OCI-LY1 (cell line): ENCODE measurements at regions not wholly inside any gene's neighbourhood (a gene's known extent, or its start where the extent isn't known, plus 50 kb on each side); places are given as distances from the start of the nearest gene placed in this dataset.

Experiments used
- H2AFZ ChIP-seq: fragments of 200-600 bp; sonication (generic), shearing (Covaris generic); 2 replicates; pipeline ENCODE4 v1.6.0; 2014; ENCODE audit warnings: antibody characterized with exemption, mild to moderate bottlenecking, low read length
- H3F3A ChIP-seq: fragments of 200-600 bp; sonication (generic), shearing (Covaris generic); 2 replicates; pipeline ENCODE4 v1.6.0; 2014; ENCODE audit warnings: mild to moderate bottlenecking, antibody characterized with exemption, low read length, moderate library complexity; ENCODE audit not compliant: insufficient read depth
- H3K27ac ChIP-seq: fragments of 200-600 bp; sonication (generic); 2 replicates; pipeline ENCODE4 v1.5.1; 2014; ENCODE audit warnings: low read length, mixed run types, mild to moderate bottlenecking, low read depth; ENCODE audit not compliant: poor library complexity, severe bottlenecking
- H3K27me3 ChIP-seq: fragments of 200-600 bp; sonication (generic); 2 replicates; pipeline ENCODE4 v1.6.0; 2014; ENCODE audit warnings: antibody characterized with exemption, mild to moderate bottlenecking, low read length, moderate library complexity; ENCODE audit not compliant: insufficient read depth
- H3K36me3 ChIP-seq: fragments of 200-600 bp; sonication (generic); 2 replicates; pipeline ENCODE4 v1.6.1; 2014; ENCODE audit warnings: mild to moderate bottlenecking, antibody characterized with exemption, low read length, moderate library complexity, mixed read lengths; ENCODE audit not compliant: insufficient read depth
- H3K4me1 ChIP-seq: fragments of 200-600 bp; sonication (generic); 2 replicates; pipeline ENCODE4 v1.5.1; 2014; ENCODE audit warnings: mild to moderate bottlenecking, low read length, moderate library complexity; ENCODE audit not compliant: insufficient read depth, severe bottlenecking
- H3K4me2 ChIP-seq: fragments of 200-600 bp; sonication (generic), shearing (Covaris generic); 2 replicates; pipeline ENCODE4 v1.6.1; 2014; ENCODE audit warnings: low read length
- H3K4me3 ChIP-seq: fragments of 200-600 bp; sonication (generic); 2 replicates; pipeline ENCODE4 v1.5.1; 2014; ENCODE audit warnings: low read length, low read depth, mild to moderate bottlenecking, mixed read lengths; ENCODE audit not compliant: poor library complexity, severe bottlenecking
- H3K79me2 ChIP-seq: fragments of 200-600 bp; shearing (Covaris generic); 2 replicates; pipeline ENCODE4 v1.6.1; 2016; ENCODE audit warnings: mixed run types, low read length, mixed read lengths; ENCODE audit not compliant: insufficient read depth
- H3K9ac ChIP-seq: fragments of 200-600 bp; sonication (generic), shearing (Covaris generic); 2 replicates; pipeline ENCODE4 v1.6.1; 2014; ENCODE audit warnings: mild to moderate bottlenecking, low read length, mixed read lengths
- H3K9me2 ChIP-seq: fragments of 200-600 bp; sonication (generic), shearing (Covaris generic); 2 replicates; pipeline ENCODE4 v1.6.1; 2014; ENCODE audit warnings: low read depth, mild to moderate bottlenecking, low read length, mixed read lengths
- H3K9me3 ChIP-seq: fragments of 200-600 bp; shearing (Covaris generic); 2 replicates; pipeline ENCODE4 v1.6.1; 2014; ENCODE audit warnings: low read length, mixed read lengths
- H4K20me1 ChIP-seq: fragments of 200-600 bp; sonication (generic), shearing (Covaris generic); 2 replicates; pipeline ENCODE4 v1.6.0; 2016; ENCODE audit warnings: mild to moderate bottlenecking, low read length; ENCODE audit not compliant: insufficient read depth
- CTCF ChIP-seq: fragments of 200-600 bp; sonication (generic), shearing (Covaris generic); IDR thresholded peaks from 2 replicates; pipeline ENCODE4 v1.5.1; 2017; ENCODE audit warnings: mild to moderate bottlenecking, antibody characterized with exemption, low read length, moderate library complexity, mixed read lengths
- EZH2 ChIP-seq: fragments of 200-600 bp; sonication (generic), shearing (Covaris generic); IDR thresholded peaks from 2 replicates; pipeline ENCODE4 v1.8.0; 2017; ENCODE audit warnings: borderline replicate concordance, mixed run types, mild to moderate bottlenecking, antibody characterized with exemption, low read length, moderate library complexity, mixed read lengths

- Histone ChIP-seq H3K9ac (no peak overlapping the region), H3K9me2 (no peaks in the 10 kb centered on the region), H3K79me2 (no peaks in the 10 kb centered on the region), H3K36me3 (no peaks in the 10 kb centered on the region), H3K4me2 (no peak overlapping the region), H3K4me1 (peaks cover 4% of the 10 kb centered on the region), H3K27me3 (no peaks in the 10 kb centered on the region), H3F3A (no peaks in the 10 kb centered on the region), H3K27ac (no peak overlapping the region), H2AFZ (peak overlapping the region; percentile 18; the same call in 1 of the 2 replicates), H4K20me1 (no peaks in the 10 kb centered on the region), H3K4me3 (no peak overlapping the region), H3K9me3 (no peaks in the 10 kb centered on the region)
- TF ChIP-seq EZH2 (no peak), CTCF (no peak)
These were observed 1607.4 kb downstream of the C4orf33 start for GRCh38 chr4:130703211-130703935.

GRCh38 chr4:130705023-130705422 lies 1609.1 kb downstream of the C4orf33 start:
- Histone ChIP-seq H3F3A (no peaks in the 10 kb centered on the region), H3K27me3 (no peaks in the 10 kb centered on the region), H2AFZ (peak overlapping the region; percentile 24; the same call in 1 of the 2 replicates)

GRCh38 chr4:130712038-130712437 lies 1616.1 kb downstream of the C4orf33 start:
- TF ChIP-seq CTCF = no peak
- TF ChIP-seq EZH2 = no peak
- Histone ChIP-seq H3K79me2 (no peaks in the 10 kb centered on the region), H3F3A (no peaks in the 10 kb centered on the region)

More at GRCh38 chr4:130705023-130705422, 1609.1 kb downstream of the C4orf33 start:
- Histone ChIP-seq H3K79me2 (no peaks in the 10 kb centered on the region), H3K4me1 (peaks cover 4% of the 10 kb centered on the region), H3K9me3 (no peaks in the 10 kb centered on the region), H3K9ac (no peak overlapping the region), H3K9me2 (no peaks in the 10 kb centered on the region), H3K4me2 (no peak overlapping the region), H3K27ac (no peak overlapping the region), H4K20me1 (no peaks in the 10 kb centered on the region), H3K4me3 (no peak overlapping the region), H3K36me3 (no peaks in the 10 kb centered on the region)
- no peak for TF ChIP-seq EZH2
- TF ChIP-seq CTCF = peak; percentile 45; the same call in 1 of the 2 replicates

More at GRCh38 chr4:130712038-130712437, 1616.1 kb downstream of the C4orf33 start:
- Histone ChIP-seq H3K4me3 (no peak overlapping the region), H3K4me1 (no peaks in the 10 kb centered on the region), H3K4me2 (no peak overlapping the region), H3K9ac (no peak overlapping the region), H3K27me3 (no peaks in the 10 kb centered on the region), H3K36me3 (no peaks in the 10 kb centered on the region), H3K9me2 (no peaks in the 10 kb centered on the region), H4K20me1 (no peaks in the 10 kb centered on the region), H3K27ac (no peak overlapping the region), H2AFZ (no peak overlapping the region), H3K9me3 (no peaks in the 10 kb centered on the region)
